ENCODE measurements at regions not wholly inside any gene's neighbourhood (a gene's known extent, or its start where the extent isn't known, plus 50 kb on each side); places are given as distances from the start of the nearest gene placed in this dataset.

GRCh38 chr11:127195501-127196120 lies 195.0 kb upstream of the KIRREL3 start:
- no peak overlapping the region for H3K4me3 ChIP-seq (replicated peaks; ENCODE audit: low read depth, low read length)
- no peak for DNase-seq (ENCODE audit: low read depth)
- TF ChIP-seq, protein P1, sequence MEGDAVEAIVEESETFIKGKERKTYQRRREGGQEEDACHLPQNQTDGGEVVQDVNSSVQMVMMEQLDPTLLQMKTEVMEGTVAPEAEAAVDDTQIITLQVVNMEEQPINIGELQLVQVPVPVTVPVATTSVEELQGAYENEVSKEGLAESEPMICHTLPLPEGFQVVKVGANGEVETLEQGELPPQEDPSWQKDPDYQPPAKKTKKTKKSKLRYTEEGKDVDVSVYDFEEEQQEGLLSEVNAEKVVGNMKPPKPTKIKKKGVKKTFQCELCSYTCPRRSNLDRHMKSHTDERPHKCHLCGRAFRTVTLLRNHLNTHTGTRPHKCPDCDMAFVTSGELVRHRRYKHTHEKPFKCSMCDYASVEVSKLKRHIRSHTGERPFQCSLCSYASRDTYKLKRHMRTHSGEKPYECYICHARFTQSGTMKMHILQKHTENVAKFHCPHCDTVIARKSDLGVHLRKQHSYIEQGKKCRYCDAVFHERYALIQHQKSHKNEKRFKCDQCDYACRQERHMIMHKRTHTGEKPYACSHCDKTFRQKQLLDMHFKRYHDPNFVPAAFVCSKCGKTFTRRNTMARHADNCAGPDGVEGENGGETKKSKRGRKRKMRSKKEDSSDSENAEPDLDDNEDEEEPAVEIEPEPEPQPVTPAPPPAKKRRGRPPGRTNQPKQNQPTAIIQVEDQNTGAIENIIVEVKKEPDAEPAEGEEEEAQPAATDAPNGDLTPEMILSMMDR (IDR thresholded peaks at IDR 0.05; ENCODE audit: low read length, missing control alignments), result no peak

DNA sequence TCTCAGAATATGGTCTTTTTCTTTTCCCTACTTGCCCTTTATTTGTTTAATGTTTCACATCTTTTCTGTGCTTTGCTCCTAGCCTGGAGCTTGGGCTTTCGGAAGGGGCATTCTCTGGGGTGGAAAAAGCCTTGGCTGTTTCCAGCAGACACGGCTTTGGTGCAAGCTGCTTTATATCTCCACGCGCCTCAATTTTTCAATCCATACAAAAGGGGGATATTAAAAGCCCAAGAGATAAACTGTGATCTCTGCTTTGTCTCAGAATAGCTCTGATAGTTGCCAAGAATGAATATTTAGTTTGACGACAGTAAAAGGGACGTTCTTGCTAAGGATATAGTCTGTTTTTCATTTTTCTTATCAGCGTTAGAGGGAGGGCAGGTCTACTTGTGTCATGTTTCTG lies 194.0 kb upstream of the KIRREL3 start:
- TF ChIP-seq, protein P1 (IDR thresholded peaks at IDR 0.05; ENCODE audit: low read length, missing control alignments), result no peak
- no peak overlapping the region for H3K4me3 ChIP-seq (replicated peaks; ENCODE audit: low read depth, low read length)
- no peak for DNase-seq (ENCODE audit: low read depth)

DNA sequence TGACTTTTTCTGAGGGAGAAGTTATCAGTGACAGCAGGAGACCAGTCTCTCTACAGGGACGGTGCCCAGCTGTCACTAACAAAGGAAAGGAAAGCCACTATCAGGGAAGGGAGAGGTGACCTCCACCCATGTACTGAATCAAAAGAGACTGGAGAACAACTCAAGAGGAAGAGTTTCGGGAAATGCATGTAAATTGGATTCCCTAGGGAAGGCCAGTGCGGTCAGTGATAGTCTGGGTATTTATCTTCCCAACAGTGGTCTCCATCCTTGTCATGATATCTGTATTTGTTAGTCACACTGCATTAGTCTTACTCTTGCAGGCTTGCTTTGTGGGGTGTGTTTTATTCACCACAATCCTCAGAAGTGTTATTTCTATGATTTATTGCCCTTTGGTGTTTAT lies 193.4 kb upstream of the KIRREL3 start:
- TF ChIP-seq, protein P1 (IDR thresholded peaks at IDR 0.05; ENCODE audit: low read length, missing control alignments), result no peak
- no peak for DNase-seq (ENCODE audit: low read depth)
- no peak overlapping the region for H3K4me3 ChIP-seq (replicated peaks; ENCODE audit: low read depth, low read length)

DNA sequence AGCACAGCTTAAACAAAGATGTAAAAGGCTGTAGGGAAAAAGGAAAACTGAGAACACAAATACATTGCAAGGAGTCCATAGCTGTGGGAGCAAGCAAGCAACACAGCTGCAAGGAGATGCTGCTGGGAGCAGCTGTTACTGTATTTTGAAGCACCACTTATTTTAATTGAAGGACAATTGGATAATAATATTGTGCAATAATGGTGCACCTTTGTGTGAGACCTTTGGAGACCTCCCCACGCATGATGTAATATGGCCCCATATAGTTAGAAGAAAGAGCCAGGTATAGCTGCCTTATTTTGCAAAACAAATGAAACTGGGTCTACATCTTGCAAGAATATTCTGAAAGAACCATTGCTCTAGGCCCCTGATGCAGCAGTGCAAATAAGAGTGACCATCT lies 191.1 kb upstream of the KIRREL3 start:
- no peak overlapping the region for H3K4me3 ChIP-seq (replicated peaks; ENCODE audit: low read depth, low read length)
- DNase-seq (ENCODE audit: low read depth), result no peak
- TF ChIP-seq, protein P1 (IDR thresholded peaks at IDR 0.05; ENCODE audit: low read length, missing control alignments), result no peak

GRCh38 chr11:127191261-127191660 lies 190.7 kb upstream of the KIRREL3 start:
- no peak for DNase-seq (ENCODE audit: low read depth)
- H3K4me3 ChIP-seq (replicated peaks; ENCODE audit: low read depth, low read length), result no peak overlapping the region
- TF ChIP-seq, protein P1 (IDR thresholded peaks at IDR 0.05; ENCODE audit: low read length, missing control alignments), result no peak

GRCh38 chr11:127182586-127183203 lies 182.1 kb upstream of the KIRREL3 start:
- TF ChIP-seq, protein P1 (IDR thresholded peaks at IDR 0.05; ENCODE audit: low read length, missing control alignments), result no peak
- H3K4me3 ChIP-seq (replicated peaks; ENCODE audit: low read depth, low read length), result no peak overlapping the region
- DNase-seq (ENCODE audit: low read depth), result no peak

GRCh38 chr11:127157225-127157624 lies 156.7 kb upstream of the KIRREL3 start:
- TF ChIP-seq, protein P1 (IDR thresholded peaks at IDR 0.05; ENCODE audit: low read length, missing control alignments), result no peak
- no peak for DNase-seq (ENCODE audit: low read depth)
- no peak overlapping the region for H3K4me3 ChIP-seq (replicated peaks; ENCODE audit: low read depth, low read length)

Measured in fibroblast of pulmonary artery (primary cell).